Neural progenitor cell (in vitro differentiated cells): ENCODE measurements at regions not wholly inside any gene's neighbourhood (a gene's known extent, or its start where the extent isn't known, plus 50 kb on each side); places are given as distances from the start of the nearest gene placed in this dataset.

Experiments used
- EZH2 ChIP-seq: fragments of 200-600 bp; sonication (generic); IDR thresholded peaks from 2 replicates; pipeline ENCODE4 v1.6.1; 2017; ENCODE audit warnings: antibody characterized with exemption, mild to moderate bottlenecking, moderate library complexity
- TF ChIP-seq, protein P1 (sequence below): fragments of 200-600 bp; sonication (generic); IDR thresholded peaks from 2 replicates; pipeline ENCODE4 v1.5.1; 2017; ENCODE audit warnings: antibody characterized with exemption, mild to moderate bottlenecking

DNA sequence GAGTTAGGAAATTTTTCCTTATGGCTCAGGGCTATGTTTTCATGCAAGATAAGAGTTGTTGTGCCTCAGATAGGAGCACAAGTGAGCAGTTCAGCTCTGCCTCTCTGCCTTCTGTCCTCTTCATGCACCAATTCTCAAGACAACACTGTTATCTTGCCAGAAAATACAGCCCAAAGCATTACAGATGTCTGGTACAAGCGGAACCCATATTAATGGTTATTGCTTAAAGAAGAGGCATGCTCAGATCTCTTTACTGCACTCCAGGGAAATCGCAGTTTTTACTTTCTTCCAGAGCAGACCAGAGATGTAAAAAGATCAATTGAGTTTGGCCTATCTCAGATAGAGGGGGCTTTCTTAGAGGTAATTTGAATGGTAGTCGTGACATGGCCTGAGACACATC, 361.6 kb upstream of the WWC1 start:
- TF ChIP-seq, protein P1, sequence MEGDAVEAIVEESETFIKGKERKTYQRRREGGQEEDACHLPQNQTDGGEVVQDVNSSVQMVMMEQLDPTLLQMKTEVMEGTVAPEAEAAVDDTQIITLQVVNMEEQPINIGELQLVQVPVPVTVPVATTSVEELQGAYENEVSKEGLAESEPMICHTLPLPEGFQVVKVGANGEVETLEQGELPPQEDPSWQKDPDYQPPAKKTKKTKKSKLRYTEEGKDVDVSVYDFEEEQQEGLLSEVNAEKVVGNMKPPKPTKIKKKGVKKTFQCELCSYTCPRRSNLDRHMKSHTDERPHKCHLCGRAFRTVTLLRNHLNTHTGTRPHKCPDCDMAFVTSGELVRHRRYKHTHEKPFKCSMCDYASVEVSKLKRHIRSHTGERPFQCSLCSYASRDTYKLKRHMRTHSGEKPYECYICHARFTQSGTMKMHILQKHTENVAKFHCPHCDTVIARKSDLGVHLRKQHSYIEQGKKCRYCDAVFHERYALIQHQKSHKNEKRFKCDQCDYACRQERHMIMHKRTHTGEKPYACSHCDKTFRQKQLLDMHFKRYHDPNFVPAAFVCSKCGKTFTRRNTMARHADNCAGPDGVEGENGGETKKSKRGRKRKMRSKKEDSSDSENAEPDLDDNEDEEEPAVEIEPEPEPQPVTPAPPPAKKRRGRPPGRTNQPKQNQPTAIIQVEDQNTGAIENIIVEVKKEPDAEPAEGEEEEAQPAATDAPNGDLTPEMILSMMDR, result no peak
- no peak for TF ChIP-seq EZH2
